NB4 (cell line): ENCODE measurements at regions not wholly inside any gene's neighbourhood (a gene's known extent, or its start where the extent isn't known, plus 50 kb on each side); places are given as distances from the start of the nearest gene placed in this dataset.
"Not testable (repeated sequence)": the region's sequence is repeated elsewhere in the genome, so short reads cannot be mapped to it uniquely, and the experiment has no call there.

Experiments
- POLR2A ChIP-seq: IDR thresholded peaks from 2 replicates; pipeline ENCODE4 v1.6.1; 2011; ENCODE audit warnings: mild to moderate bottlenecking; ENCODE audit not compliant: insufficient read length; ENCODE audit errors: extremely low read depth
- TF ChIP-seq, protein P1 (sequence below): IDR thresholded peaks from one replicate; pipeline ENCODE4 v1.5.1; 2012; ENCODE audit warnings: low read depth, low read length
- TF ChIP-seq, protein P2 (sequence below): IDR thresholded peaks from 2 replicates; pipeline ENCODE4 v1.6.1; 2011; ENCODE audit warnings: low read depth, low read length

DNA sequence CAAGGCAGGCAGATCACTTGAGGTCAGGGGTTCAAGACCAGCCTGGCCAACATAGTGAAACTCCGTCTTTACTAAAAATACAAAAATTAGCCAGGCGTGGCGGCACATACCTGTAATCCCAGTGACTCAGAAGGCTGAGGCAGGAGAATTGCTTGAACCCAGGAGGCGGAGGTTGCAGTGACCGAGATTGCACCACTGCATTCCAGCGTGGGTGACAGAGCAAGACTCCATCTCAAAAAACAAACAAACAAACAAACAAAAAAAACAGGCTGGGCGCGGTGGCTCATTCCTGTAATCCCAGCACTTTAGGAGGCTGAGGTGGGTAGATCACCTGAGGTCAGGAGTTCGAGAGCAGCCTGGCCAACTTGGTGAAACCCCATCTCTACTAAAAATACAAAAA, 122.8 kb upstream of the PABPC3 start:
- TF ChIP-seq, protein P1, sequence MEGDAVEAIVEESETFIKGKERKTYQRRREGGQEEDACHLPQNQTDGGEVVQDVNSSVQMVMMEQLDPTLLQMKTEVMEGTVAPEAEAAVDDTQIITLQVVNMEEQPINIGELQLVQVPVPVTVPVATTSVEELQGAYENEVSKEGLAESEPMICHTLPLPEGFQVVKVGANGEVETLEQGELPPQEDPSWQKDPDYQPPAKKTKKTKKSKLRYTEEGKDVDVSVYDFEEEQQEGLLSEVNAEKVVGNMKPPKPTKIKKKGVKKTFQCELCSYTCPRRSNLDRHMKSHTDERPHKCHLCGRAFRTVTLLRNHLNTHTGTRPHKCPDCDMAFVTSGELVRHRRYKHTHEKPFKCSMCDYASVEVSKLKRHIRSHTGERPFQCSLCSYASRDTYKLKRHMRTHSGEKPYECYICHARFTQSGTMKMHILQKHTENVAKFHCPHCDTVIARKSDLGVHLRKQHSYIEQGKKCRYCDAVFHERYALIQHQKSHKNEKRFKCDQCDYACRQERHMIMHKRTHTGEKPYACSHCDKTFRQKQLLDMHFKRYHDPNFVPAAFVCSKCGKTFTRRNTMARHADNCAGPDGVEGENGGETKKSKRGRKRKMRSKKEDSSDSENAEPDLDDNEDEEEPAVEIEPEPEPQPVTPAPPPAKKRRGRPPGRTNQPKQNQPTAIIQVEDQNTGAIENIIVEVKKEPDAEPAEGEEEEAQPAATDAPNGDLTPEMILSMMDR: not testable (repeated sequence)
- TF ChIP-seq, protein P2, sequence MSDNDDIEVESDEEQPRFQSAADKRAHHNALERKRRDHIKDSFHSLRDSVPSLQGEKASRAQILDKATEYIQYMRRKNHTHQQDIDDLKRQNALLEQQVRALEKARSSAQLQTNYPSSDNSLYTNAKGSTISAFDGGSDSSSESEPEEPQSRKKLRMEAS: not testable (repeated sequence)
- TF ChIP-seq POLR2A: not testable (repeated sequence)
